ENCODE measurements at regions not wholly inside any gene's neighbourhood (a gene's known extent, or its start where the extent isn't known, plus 50 kb on each side); places are given as distances from the start of the nearest gene placed in this dataset.

DNA sequence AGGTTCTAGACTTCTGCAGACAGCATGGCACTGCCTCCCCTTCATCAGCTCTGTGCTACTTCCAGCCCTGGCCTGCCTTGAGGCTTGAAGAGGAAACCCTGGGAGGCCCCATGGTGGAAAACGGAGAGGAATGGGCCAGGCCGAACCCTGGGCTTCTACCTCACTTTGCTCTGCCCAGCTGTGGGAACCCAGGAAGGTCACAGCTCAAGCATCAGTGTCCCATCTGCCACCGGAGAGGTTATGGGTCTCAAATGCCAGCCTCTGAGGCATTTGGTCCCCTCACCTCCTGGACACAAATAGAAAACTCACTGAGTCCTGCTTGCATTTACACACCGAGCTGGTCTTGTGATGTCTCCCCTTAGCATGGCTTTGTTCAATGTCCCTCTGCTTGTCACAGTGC is 80.1 kb upstream of the ALDH1B1 start:
- DNase-seq: no peak

DNA sequence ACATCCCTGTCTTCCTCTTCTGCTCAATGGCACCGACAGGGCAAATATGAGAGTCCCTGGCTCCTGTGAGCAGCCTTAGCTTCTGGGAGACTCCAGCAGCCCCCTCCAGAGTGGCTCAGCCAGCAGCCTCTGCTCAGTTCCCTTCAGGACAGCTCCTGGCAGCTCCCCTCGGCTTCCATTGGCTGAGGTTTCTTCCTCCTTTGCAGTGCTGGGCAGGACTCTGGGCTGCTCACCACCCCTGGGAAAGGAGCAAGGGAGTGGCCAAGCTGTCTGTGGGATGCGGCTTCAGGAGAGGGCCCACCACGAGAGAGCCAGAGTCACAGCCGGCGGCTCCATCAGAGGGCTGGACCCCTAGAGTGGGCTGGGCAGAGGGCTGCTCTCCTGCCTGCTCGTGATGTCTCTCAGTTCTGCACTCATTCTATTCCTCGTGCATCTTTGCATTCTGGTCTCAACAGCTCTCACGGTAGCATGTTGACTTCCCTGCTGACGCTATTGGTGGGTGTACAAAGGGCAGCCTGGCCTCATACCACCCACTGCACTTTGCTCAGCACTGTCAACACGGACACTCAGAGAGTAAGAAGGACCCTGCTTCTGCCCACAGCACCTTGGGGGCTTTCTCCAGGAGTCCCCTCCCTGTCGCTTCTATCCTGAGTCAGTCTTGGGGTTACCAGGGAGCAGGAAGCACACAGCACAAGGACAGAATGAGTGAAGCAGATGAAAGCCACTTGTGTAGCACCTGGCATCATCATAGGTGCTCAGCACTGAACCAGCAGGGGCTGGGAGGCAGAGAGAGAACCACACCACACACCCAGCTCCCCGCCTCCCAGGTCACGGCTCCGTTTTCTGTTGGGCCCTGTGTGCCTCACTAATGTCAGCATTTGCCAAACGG is 80.9 kb upstream of the ALDH1B1 start:
- no peak for DNase-seq

DNA sequence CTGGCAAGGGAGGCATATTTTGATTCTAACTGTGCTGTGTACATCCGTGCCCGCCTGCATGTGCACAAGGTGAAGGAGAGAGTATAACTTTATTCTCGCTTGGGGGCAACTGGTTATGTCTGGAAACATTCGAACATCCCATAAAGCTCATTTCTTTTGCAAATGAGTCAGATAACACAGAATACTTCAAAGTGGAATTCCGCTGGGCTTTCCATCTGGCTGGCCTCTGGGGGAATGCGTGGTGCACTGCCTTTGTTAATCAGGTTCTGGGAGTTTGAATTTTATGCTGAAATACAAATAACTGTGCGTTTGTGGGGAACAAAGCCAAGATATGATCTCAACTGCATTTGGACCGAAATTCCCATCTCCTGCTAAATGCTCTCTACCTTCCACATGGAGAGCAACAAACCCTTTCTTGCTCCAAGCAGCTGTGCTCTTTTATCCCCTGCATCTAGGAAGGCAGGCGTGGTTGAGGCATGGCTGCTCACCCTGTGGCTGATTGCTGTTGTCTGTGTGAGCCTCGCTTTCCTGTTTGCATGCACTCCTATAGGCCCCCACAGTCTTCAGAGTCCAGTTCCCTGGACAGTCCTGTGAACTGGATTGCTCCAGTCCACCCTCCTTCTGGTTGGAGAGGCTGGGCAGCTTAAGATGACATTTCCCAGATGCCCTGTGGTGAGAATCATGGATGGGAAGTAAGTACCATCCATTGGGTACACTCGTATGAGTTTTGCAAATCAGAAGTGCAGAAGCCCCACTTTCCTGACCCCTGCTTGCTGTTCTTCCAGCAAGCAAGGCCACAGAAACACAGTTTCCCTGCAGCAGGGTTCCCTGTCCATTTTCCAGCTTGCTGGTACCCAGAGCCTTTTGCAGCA is 82.9 kb upstream of the ALDH1B1 start:
- no peak for DNase-seq

DNA sequence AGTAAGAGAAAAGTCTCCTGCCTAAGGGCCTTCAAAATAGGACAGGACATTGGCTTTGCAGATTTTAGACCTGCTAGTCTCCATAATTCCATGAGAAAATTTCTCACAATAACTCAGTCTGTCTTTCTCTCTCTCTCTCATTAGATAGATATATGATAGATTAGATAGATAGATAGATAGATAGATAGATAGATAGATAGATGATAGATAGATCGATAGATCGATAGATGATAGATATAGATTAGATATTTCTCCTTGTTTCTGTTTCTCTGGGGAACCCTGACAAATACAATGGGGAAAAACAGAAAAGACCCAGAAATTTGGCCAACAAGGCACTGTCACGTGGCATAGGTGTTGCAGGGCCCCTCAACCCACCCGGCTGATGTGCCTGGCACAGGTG is 84.4 kb upstream of the ALDH1B1 start:
- no peak for DNase-seq

DNA sequence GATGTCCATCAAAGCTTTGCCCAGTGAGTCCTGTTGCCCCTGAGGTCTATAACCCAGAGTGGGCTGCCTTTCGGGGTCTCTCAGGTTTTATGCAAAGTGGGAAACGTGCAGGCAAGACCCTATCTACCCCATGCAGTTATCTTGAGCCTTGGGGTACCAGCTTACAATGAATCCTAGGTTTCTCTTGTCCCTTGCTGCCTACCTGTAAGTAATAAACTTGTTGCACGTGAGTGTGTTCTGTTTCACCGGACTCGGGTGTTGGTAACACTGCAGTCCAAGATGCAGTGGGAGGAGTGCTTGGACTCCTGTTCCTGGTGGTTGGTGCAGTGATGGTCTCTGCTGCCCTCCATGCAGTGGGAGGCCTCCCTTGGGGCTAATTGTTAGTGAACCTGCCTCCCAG is 85.6 kb upstream of the ALDH1B1 start:
- no peak for DNase-seq

DNA sequence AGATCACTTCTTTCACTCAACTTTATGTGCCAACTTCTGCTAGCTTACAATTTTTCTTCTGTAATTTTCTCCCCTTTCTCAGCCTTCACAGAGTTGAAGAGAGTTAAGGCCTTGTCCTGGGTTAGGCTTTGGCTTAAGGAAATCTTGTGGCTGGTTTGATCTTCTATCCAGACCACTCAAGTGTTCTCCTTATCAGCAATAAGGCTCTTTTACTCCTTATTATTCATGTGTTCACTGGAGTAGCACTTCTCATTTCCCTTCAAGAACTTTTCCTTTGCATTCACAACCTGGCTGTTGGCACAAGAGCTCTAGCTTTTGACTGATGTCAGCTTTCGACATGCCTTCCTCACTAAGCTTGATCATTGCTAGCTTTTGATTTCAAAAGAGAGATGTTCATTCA is 86.9 kb upstream of the ALDH1B1 start:
- no peak for DNase-seq

DNA sequence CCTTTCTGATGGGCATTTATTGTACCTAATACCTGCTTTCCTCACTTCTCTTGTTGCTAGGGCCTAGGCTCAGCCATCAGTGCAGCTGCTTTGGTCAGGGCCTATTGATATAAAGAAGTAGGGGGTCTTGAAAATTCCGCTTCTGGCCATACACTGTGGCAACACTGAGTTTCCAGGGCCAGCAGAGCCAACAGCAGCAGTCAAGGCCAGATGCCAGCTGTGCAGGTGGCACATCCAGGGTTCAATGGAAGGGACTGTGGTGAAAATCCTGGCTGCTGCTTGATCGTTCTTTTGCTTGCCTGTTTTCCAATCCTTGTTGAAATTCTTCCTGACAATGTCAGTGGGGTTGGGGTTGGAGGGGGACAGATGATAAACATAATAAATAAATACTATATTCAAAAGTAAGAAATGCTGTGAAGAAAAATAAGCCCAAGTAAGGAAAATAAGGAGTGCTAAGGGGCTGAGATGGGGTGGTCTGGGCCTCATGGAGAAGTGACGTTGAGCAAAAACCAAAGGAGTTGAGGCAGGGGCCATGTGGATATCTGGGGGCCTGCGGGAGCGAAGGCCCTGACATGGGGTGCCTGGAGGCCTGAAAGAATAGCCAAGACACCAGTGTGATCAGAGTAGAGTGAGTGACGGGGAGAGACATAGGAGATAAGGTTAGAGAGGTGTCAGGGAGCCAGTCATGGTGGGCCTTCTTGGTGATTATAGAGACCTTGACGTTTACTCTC is 91.0 kb upstream of the ALDH1B1 start:
- DNase-seq: peak; percentile 32

DNA sequence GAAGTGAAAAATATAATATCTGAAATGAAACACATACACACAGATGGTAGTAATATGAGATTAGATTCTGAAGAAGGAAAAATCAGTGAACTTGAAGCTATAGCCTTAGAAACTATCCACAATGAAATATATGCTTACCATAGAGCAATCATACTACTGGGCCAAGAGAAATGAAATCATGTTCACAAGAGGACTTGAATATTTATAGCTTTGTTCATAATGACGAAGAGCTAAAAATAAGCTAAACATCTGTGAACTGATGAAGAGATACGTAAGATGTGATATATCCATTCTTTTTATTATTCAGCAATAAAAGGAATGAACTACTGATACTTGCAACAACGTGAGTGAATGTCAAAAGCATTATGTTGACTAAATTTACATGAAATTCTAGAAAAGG is 92.6 kb upstream of the ALDH1B1 start:
- DNase-seq: no peak

DNA sequence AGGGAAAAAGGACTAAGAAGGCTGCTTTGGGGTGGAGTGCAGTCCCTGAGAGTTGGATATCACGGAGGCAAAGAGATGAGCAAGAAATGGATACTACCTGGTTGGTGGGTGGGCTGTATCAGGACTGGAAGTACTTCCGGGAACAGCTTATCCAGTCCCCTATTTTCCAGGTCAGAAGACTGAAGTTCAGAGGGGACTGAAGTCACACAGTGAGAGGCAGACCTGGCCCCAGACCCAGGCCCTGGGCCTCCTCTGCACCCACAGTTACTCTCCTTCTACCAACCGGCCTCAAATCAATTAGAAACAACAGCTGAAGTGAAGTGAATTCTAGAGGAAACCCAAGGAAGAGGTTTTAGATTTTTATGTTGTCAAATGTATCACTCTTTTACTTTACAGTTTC is 93.6 kb upstream of the ALDH1B1 start:
- DNase-seq: no peak

DNA sequence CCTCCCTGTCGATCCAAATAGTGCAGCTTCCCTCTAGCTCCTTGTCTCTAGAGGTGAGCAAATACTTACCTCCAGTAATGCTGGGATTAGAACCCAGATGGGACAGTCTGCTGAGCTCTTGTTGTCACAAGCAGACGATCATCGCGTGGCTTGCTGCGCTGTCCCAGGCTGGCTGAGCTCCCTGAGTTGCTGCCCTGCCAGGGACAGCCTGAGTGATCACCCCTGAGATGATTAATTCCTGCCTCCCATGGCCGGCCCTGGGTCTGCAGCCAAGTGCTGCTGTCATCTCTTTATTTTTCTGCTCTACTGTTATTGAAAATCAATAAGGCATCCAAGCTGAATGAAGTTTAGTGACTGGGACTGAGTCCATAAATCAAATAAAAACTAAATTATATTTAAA is 94.0 kb upstream of the ALDH1B1 start:
- DNase-seq: no peak

DNA sequence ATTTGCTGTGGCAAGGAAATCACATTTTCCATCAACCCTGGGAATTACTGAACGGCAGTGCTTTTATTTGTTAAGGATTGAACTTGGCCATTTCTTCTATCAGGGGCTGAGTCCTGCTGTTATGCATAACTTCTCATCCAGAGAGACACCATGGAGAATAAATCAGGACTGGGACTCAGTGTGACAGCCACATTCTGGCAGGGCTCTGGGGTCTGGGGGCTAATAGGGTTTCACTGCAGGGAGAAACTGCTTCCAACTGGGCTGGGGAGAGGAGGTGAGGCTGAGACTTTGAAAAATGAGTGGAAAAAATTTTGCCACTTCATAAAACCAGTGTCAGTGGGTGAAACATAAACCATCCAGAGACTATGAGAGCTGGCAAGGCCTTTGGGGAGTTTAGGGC is 95.7 kb upstream of the ALDH1B1 start:
- no peak for DNase-seq

DNA sequence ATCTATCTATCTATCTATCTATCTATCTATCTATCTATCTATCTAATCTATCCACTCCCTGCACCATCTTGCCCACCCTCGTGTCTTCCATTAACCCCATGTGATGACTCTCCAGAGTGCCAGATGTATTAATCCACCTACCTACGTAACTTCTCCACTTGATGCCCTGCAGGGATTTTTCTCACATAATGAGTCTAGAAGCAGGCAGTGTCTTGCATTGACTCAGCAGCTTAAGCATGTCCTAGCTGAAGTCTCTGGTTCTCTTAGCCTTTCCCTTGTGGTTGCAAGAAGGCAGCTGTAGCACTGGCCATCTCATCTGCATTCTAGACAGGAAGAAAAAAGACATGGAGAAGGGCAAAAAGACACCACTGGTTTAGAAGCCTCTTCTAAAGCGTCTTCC is 96.7 kb upstream of the ALDH1B1 start:
- DNase-seq: no peak

DNA sequence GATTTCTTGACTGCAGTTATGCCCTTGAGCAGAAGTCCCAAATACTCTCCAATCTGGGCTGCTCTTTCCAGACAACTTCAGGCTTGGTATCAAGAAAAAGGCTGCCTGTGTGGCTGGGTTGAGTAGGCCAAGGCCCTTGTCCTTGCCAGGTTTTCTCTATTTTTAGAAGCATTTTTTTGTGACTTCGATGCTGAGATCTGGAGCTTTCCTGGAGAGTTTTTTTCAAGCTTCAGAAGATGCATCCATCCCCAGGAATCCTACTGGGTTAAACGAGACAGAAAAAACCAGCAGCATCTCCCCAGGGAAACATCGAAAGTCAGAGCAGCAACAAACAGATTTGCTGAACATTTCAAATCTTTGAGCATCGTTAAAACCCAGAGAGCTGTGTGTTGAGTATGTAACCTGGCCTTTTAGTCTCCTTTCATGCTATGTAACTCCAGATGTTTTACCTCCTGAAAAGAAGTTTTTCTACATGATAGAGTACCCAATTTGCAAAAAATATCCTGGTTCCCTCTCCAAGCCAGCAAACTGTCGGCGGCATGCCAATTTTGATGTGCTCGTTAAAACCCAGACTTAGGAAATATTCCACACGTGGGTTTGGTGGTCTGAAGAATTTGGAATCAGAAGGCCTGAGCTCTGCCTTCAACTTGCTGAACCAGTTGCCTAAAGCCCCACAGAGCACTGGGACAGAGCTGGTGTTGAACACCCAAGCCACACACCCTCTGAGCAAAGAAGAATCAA is 98.1 kb upstream of the ALDH1B1 start:
- DNase-seq: no peak

DNA sequence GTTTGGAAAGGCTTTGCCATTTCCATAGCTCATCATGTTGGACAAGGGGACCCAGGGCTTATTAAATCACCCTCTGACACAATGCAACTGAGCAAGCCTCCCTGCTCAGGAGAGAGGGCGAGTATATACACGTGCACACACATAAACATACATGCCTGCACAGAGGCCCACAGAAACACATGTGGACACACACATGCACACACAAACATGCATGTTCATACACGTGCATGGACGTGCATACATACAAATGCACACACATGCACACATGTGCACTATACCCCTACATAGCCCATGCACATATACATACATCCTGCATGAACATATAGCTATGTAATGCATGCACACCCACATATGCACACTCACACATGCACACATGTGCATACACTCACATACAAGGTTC is 99.5 kb upstream of the ALDH1B1 start:
- no peak for DNase-seq

DNA sequence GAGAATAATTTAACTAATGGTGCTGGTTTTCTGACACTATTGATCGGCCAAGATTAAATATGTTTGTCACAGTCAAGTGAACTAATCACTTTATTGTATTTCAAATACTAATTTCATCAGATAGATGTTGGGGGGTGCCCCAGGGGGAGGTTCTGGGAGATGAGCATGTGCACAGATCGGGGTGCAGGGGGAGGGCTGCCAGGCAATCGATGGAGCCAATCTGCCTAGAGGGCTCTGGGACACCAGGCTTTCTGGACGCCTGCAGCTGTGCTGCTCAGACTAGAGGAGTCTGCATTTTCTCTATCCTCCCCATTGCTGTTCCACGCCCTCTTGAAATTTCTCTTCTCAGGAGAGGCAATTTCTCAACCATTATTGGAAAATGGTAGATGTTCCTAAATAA is 100.0 kb upstream of the ALDH1B1 start:
- DNase-seq: no peak

DNA sequence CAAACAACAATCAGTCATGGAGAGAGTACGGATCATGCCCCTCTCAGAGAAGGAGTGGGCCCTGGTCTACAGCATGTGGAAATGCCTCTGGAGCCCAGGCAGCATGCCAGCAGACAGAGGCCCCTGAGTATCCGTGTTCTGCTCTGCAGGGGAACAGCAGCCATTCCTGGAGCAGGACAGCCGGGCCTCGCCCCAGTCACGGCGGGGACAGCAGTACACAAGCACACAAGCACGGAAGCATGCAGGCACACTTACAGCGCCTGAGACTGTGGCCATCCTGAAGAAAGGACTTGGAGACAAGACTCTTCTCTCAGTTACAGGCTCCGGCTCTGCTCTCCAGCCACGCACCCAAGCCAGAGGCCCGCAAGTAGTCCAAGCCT is 102.6 kb upstream of the ALDH1B1 start:
- DNase-seq: no peak

DNA sequence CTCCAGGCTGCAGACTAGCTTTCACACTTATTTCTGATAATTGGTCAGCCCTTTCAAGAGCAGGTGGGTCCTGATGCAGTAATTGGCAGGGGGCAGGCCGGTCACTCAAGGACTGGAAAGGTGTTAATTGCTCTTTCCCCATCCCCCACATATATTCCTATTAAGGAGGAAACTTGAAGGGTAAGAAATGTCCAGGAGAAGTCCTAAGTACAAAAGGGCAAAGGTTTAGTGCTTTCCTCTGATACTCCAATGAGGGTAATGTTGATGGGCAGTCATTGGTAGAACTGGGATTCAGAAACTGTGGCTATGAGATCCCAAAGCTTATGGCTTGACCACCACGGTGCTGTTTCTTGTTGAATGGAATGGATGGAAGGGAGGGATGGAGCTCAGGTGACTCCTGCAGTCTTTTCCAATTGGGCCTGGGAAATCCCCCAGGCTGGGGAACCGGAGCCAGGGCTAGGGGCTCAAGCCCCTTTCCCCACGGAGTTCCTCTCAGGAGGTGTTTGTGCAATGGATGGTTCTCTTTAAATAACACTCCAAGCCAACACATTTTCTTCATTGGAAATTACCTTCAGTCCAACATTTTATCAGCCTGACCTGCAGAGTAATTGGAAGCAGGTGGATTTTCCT is 103.2 kb upstream of the ALDH1B1 start:
- DNase-seq: no peak

DNA sequence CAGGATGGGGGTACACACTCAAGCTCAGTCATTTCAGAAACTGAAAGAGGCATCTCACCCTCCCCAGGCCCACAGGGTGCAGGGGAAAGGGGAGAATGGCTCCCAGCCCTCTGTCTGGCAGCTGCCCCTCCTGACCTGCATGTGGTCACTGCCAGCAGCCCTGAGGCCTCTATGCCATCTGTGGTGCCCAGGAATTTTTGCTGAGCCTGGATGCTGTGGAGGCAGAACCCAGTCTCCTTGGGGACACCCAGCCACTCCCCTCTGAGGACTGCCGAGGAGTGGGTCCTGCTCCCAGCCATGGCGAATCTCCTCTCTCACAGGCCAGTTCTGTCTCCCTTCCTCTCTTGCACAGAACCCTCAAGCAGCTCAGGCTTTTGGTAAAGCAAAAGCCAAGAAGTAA is 104.0 kb upstream of the ALDH1B1 start:
- DNase-seq: no peak

DNA sequence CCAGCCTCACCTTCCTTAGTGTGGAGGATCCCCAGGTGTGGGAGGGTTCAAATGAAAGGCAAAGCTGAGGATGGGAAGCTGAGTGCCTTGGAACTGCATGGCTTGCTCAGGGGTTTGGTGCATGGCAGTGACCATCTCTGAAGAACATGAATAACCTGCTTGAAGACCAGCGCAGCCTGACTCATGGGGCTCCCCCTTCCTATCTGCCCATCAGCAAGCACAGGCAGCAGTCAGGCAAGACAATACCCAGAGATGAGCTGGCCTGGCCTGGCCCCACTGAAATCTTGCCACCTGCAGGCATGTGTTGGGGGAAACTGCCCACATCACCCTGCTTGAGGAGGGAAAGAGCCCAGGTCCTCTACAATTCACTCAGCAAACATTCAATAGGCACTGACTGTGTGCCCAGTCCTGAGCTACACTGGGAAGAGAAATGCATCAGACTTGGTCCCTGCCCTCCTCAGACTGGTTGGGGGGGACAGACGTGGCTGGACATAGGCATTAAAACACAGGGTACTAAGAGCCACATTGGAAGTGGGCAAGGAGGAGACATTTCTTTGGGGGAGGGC is 105.0 kb upstream of the ALDH1B1 start:
- no peak for DNase-seq

DNA sequence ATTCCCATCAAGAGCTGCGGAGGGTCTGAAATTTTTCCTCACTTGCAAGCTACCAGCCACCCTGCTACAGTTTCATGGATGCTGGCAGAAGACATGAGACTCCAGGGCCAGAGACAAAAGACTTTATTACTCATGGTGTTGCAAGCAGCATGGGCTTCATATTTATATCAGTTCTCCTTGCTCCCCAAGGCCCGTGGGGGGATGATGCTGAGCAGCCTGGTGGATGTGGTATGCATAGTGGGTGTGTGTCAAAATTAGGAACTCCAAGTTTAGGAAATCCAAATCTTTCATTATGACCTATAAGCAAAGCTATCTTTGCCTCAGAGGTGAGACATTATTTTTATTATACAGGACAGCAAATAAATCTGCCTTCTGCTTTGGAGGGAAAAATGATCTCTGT is 105.7 kb upstream of the ALDH1B1 start:
- no peak for DNase-seq

DNA sequence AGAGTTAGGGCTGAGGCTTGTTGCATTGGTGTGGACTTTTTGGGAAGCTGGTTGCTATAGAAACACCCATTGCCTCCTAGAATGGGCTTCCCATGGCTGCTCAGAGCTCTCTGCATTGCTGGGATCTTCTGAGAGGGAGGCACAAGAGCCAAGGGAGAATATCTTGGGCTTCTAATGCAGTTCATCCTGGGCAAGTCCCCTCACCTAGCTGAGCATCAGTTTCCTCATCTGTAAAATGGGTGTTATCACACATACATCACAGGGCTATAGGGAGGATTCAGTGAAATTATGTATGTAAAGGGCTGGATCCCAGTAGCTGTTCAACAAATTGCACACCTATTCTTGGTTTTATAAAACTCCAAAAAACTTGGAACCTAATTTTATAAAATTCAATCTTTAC is 106.1 kb upstream of the ALDH1B1 start:
- DNase-seq: no peak

DNA sequence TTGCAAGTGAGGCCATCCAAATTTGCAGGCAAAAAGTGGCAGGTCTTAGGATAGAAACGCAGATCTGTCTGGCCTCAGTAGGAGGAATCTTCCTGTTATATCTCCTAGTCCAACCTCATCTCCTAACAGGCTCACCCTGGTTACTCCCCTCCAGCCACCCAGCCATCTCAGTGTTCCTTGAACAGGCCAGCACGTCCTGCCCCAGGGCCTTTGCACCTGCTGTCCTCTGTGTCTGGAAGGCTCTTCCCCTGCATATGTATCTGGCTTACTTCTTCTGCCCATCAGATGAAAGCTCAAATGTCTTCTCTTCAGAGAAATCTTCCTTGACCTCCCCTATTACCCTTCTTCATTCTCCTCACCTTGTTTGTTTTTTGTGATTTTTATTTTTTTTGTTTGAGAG is 107.3 kb upstream of the ALDH1B1 start:
- no peak for DNase-seq
